ENCODE measurements at regions not wholly inside any gene's neighbourhood (a gene's known extent, or its start where the extent isn't known, plus 50 kb on each side); places are given as distances from the start of the nearest gene placed in this dataset.
"Not testable (repeated sequence)": the region's sequence is repeated elsewhere in the genome, so short reads cannot be mapped to it uniquely, and the experiment has no call there.

DNA sequence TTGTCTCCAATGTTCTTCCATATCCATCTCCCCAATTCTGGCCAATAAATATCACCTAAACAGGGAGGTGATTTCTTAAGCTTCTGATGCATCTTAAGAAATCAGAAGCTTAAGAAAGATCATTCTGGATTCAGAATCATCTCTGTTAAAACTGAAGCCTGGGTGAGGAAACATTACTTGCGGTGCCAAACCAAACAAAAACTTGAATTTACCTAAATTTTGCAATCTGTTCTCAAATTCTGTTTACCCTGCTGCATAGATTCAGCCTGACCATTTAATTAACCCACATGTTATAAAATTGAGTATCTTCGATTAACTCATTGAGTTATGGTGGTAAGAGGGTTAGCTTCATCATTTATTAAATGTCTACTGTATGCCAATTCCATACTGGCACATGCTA, 204.4 kb upstream of the ZNF385D start:
- TF ChIP-seq, protein P1, sequence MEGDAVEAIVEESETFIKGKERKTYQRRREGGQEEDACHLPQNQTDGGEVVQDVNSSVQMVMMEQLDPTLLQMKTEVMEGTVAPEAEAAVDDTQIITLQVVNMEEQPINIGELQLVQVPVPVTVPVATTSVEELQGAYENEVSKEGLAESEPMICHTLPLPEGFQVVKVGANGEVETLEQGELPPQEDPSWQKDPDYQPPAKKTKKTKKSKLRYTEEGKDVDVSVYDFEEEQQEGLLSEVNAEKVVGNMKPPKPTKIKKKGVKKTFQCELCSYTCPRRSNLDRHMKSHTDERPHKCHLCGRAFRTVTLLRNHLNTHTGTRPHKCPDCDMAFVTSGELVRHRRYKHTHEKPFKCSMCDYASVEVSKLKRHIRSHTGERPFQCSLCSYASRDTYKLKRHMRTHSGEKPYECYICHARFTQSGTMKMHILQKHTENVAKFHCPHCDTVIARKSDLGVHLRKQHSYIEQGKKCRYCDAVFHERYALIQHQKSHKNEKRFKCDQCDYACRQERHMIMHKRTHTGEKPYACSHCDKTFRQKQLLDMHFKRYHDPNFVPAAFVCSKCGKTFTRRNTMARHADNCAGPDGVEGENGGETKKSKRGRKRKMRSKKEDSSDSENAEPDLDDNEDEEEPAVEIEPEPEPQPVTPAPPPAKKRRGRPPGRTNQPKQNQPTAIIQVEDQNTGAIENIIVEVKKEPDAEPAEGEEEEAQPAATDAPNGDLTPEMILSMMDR (IDR thresholded peaks at IDR 0.05; ENCODE audit: control insufficient read depth, extremely low read depth, insufficient read depth): no peak
- no peak overlapping the region for H3K4me3 ChIP-seq (ENCODE audit: low read depth, low read length)
- no peak for DNase-seq (ENCODE audit: low read depth)

DNA sequence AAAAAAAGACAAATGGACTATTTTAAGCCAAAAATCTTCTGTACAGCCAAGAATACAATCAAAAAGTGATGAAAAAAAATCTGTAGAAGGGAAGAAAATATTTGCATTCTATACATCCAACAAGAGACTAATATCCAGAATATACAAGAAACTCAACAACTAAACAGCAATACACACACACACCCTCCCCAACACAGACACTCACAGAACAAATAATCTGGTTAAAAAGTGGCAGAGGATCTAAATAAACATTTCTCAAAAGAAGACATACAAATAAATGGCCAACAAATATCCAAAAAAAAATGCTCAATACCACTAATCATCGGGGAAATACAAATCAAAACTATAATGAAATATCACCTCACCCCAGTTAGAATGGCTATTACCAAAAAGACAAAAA, 209.0 kb upstream of the ZNF385D start:
- TF ChIP-seq, protein P1 (IDR thresholded peaks at IDR 0.05; ENCODE audit: control insufficient read depth, extremely low read depth, insufficient read depth): no peak
- no peak overlapping the region for H3K4me3 ChIP-seq (ENCODE audit: low read depth, low read length)
- DNase-seq (ENCODE audit: low read depth): no peak

DNA sequence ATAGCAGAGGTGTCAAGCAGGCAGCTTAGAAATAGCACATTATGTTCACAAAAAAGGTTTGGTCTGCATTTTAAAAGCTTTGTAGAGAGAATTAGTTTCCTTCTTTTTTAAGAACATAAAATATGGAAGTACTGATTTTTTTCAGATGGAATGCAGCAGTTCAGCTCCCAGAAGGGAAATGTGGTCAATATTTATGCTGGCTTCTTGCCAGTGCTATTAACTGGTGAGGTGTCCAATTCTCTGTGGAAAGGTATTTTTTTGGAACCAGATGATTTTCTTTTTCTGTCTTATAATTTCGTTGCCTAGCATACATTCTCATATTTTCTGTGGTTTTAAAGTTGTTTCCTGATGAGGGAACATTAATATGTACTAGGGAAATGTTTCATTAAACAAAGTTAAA, 211.4 kb upstream of the ZNF385D start:
- H3K4me3 ChIP-seq (ENCODE audit: low read depth, low read length): no peak overlapping the region
- no peak for DNase-seq (ENCODE audit: low read depth)
- TF ChIP-seq, protein P1 (IDR thresholded peaks at IDR 0.05; ENCODE audit: control insufficient read depth, extremely low read depth, insufficient read depth): no peak

DNA sequence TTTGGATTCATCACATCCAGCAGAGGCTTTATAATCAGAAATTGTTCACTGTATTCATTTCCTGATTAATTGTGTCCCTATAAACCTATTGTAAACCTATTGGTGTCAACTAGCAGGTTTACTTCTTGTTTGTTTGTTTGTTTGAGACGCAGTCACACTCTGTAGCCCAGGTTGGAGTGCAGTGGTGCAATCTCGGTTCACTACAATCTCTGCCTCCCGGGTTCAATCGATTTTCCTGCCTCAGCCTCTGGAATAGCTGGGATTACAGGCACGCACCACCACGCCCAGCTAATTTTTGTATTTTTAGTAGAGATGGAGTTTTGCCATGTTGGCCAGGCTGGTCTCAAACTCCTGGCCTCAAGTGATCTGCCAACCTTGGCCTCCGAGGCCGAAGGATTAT, 215.4 kb upstream of the ZNF385D start:
- DNase-seq (ENCODE audit: low read depth); H3K4me3 ChIP-seq (ENCODE audit: low read depth, low read length): not testable (repeated sequence)

DNA sequence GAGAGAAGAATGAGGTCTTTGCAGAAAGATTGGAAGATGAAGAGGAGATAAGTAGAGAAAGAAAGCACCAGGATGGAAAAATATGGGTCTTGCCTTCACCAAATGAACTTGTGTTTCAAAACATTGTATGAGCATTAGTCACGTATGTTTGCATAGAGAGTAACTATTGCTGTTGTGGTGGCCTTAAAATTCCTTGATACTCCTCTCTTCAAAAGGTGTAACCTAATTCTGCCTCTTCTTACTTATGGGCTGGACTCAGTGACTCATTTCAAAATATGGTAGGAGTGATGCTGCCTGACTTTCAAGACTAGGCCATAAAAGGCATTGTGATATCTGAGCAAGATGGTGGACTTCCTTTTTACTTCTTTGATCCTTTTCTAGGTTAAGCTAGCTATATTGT, 228.7 kb upstream of the ZNF385D start:
- TF ChIP-seq, protein P1 (IDR thresholded peaks at IDR 0.05; ENCODE audit: control insufficient read depth, extremely low read depth, insufficient read depth): no peak
- DNase-seq (ENCODE audit: low read depth): no peak
- no peak overlapping the region for H3K4me3 ChIP-seq (ENCODE audit: low read depth, low read length)

DNA sequence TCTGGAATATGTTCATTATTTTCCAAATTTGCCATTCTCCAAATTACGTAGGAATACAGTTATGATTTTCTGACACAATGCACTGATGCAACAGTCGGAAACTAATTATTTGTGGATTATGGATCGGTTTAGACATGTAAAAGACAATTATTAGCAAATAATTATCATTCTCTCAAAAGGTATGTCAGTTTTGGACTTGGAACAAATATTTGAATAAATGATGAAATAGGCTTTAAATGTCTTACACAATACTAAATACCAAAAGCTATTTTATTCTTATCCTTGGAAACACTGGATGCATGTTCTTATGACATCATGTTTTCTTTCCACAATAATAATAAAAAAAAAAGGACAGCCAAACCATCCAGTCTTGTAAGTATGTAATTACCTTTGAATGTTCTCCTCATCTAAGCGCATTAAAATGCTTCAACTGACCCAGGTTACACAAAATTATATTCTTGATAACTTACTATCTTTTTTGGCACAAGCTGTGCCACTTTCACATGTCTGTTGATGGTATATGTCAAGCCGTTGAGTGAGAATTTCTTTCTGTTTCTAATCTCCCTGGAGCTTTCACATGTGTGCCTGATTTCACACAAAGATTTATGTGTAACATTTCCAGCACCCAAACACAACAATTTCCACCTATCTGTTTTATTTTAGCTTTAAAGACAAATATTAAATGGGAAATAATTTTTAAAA, 238.5 kb upstream of the ZNF385D start:
- no peak for DNase-seq (ENCODE audit: low read depth)
- TF ChIP-seq, protein P1 (IDR thresholded peaks at IDR 0.05; ENCODE audit: control insufficient read depth, extremely low read depth, insufficient read depth): no peak
- peak overlapping the region; percentile 26; the same call in 1 of the 2 replicates for H3K4me3 ChIP-seq (ENCODE audit: low read depth, low read length)

DNA sequence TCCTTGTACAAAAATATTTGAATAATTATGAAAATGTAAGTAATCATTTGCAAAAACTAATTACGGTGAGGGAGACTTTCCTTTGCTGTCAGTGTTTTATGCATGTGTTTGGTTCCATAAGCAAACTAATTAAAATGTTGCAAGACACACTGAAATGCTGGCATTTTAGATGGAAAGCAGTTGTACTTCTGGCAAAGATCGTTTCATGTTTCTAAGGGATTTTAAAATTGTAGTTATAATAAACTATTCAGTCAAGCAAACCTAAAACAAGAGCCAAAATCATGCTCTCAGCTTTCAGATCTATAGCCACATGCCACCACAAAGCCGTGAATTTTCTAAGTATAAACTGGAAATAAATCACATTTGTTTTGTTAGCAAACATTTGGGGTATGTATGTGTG, 240.1 kb upstream of the ZNF385D start:
- H3K4me3 ChIP-seq (ENCODE audit: low read depth, low read length): no peak overlapping the region
- no peak for DNase-seq (ENCODE audit: low read depth)
- TF ChIP-seq, protein P1 (IDR thresholded peaks at IDR 0.05; ENCODE audit: control insufficient read depth, extremely low read depth, insufficient read depth): no peak

Data from LNCaP clone FGC (cell line).